ENCODE measurements at regions not wholly inside any gene's neighbourhood (a gene's known extent, or its start where the extent isn't known, plus 50 kb on each side); places are given as distances from the start of the nearest gene placed in this dataset.

GRCh38 chr6:8237668-8238067 lies 135.3 kb upstream of the EEF1E1 start:
- H3K79me2 ChIP-seq (ENCODE audit: low read length) = no peaks in the 10 kb centered on the region
- H3K27me3 ChIP-seq (ENCODE audit: low read depth, low read length) = no peaks in the 10 kb centered on the region; the same call in 1 of the 2 replicates
- H4K20me1 ChIP-seq (ENCODE audit: insufficient read depth, low read length) = no peaks in the 10 kb centered on the region
- H3K27ac ChIP-seq (ENCODE audit: low read length) = no peak overlapping the region
- no peak overlapping the region for H3K4me2 ChIP-seq (ENCODE audit: low read length)
- H2AFZ ChIP-seq (ENCODE audit: low read depth, low read length) = no peak overlapping the region
- no peaks in the 10 kb centered on the region for H3K9me3 ChIP-seq (ENCODE audit: insufficient read depth, low read length)
- H3K9ac ChIP-seq (ENCODE audit: low read length) = no peak overlapping the region
- no peaks in the 10 kb centered on the region for H3K36me3 ChIP-seq (replicated peaks; ENCODE audit: low read depth, low read length)
- H3K4me3 ChIP-seq (ENCODE audit: low read length) = no peak overlapping the region
- no peaks in the 10 kb centered on the region for H3K4me1 ChIP-seq (ENCODE audit: low read length)
- no peak for TF ChIP-seq CTCF (IDR thresholded peaks at IDR 0.05; ENCODE audit: low read depth, low read length)
- no peak for TF ChIP-seq EZH2phosphoT487 (IDR thresholded peaks at IDR 0.05; ENCODE audit: low read depth)

- no peak overlapping the region for H3K27ac ChIP-seq (ENCODE audit: low read length)
- no peak overlapping the region for H2AFZ ChIP-seq (ENCODE audit: low read depth, low read length)
- no peak overlapping the region for H3K9ac ChIP-seq (ENCODE audit: low read length)
- no peaks in the 10 kb centered on the region for H3K9me3 ChIP-seq (ENCODE audit: insufficient read depth, low read length)
- H3K4me2 ChIP-seq (ENCODE audit: low read length) = no peak overlapping the region
- no peak overlapping the region for H3K4me3 ChIP-seq (ENCODE audit: low read length)
- H3K79me2 ChIP-seq (ENCODE audit: low read length) = no peaks in the 10 kb centered on the region
- H4K20me1 ChIP-seq (ENCODE audit: insufficient read depth, low read length) = no peaks in the 10 kb centered on the region
- no peaks in the 10 kb centered on the region; the same call in 1 of the 2 replicates for H3K27me3 ChIP-seq (ENCODE audit: low read depth, low read length)
- no peak for TF ChIP-seq CTCF (IDR thresholded peaks at IDR 0.05; ENCODE audit: low read depth, low read length)
- no peaks in the 10 kb centered on the region for H3K4me1 ChIP-seq (ENCODE audit: low read length)
- H3K36me3 ChIP-seq (replicated peaks; ENCODE audit: low read depth, low read length) = no peaks in the 10 kb centered on the region
Observed at GRCh38 chr6:8236956-8237355, 134.6 kb upstream of the EEF1E1 start.

GRCh38 chr6:8234321-8234720 lies 132.0 kb upstream of the EEF1E1 start:
- Histone ChIP-seq H3K4me2 (ENCODE audit: low read length) (no peak overlapping the region), H3K79me2 (ENCODE audit: low read length) (no peaks in the 10 kb centered on the region), H2AFZ (ENCODE audit: low read depth, low read length) (no peak overlapping the region), H3K9me3 (ENCODE audit: insufficient read depth, low read length) (no peaks in the 10 kb centered on the region), H3K4me1 (ENCODE audit: low read length) (no peaks in the 10 kb centered on the region), H4K20me1 (ENCODE audit: insufficient read depth, low read length) (no peaks in the 10 kb centered on the region), H3K27ac (ENCODE audit: low read length) (no peak overlapping the region), H3K27me3 (ENCODE audit: low read depth, low read length) (no peaks in the 10 kb centered on the region; the same call in 1 of the 2 replicates), H3K4me3 (ENCODE audit: low read length) (no peak overlapping the region), H3K36me3 (replicated peaks; ENCODE audit: low read depth, low read length) (no peaks in the 10 kb centered on the region), H3K9ac (ENCODE audit: low read length) (no peak overlapping the region)
- TF ChIP-seq EZH2phosphoT487 (IDR thresholded peaks at IDR 0.05; ENCODE audit: low read depth) (no peak), CTCF (IDR thresholded peaks at IDR 0.05; ENCODE audit: low read depth, low read length) (no peak)

- TF ChIP-seq EZH2phosphoT487 (IDR thresholded peaks at IDR 0.05; ENCODE audit: low read depth) = no peak
- no peak for TF ChIP-seq CTCF (IDR thresholded peaks at IDR 0.05; ENCODE audit: low read depth, low read length)
- no peaks in the 10 kb centered on the region for H3K27me3 ChIP-seq (ENCODE audit: low read depth, low read length)
- no peak overlapping the region for H3K9ac ChIP-seq (ENCODE audit: low read length)
- H3K36me3 ChIP-seq (replicated peaks; ENCODE audit: low read depth, low read length) = no peaks in the 10 kb centered on the region
- H3K4me1 ChIP-seq (ENCODE audit: low read length) = no peaks in the 10 kb centered on the region
- H3K4me3 ChIP-seq (ENCODE audit: low read length) = no peak overlapping the region
- H3K79me2 ChIP-seq (ENCODE audit: low read length) = no peaks in the 10 kb centered on the region
- H3K9me3 ChIP-seq (ENCODE audit: insufficient read depth, low read length) = no peaks in the 10 kb centered on the region
- no peak overlapping the region for H2AFZ ChIP-seq (ENCODE audit: low read depth, low read length)
- no peak overlapping the region for H3K27ac ChIP-seq (ENCODE audit: low read length)
- no peak overlapping the region for H3K4me2 ChIP-seq (ENCODE audit: low read length)
- H4K20me1 ChIP-seq (ENCODE audit: insufficient read depth, low read length) = no peaks in the 10 kb centered on the region
Observed at GRCh38 chr6:8231956-8232355, 129.6 kb upstream of the EEF1E1 start.

Measured in OCI-LY3 (cell line).